ENCODE measurements at regions not wholly inside any gene's neighbourhood (a gene's known extent, or its start where the extent isn't known, plus 50 kb on each side); places are given as distances from the start of the nearest gene placed in this dataset.

GRCh38 chr6:37560737-37561103 lies 61.0 kb upstream of the CCDC167 start:
- no TSS peak for BruUV-seq (replicated peaks)
- intact Hi-C loops (cut with micrococcal nuclease) = no loop called here
- DNase-seq = no peak

GRCh38 chr6:37559501-37559900 lies 59.8 kb upstream of the CCDC167 start:
- no peak for ATAC-seq
- no peaks in the 10 kb centered on the region for H3K9me2 ChIP-seq (replicated peaks; ENCODE audit: low read length)
- no peak overlapping the region for H2AFZ ChIP-seq (ENCODE audit: low read length)
- no peak overlapping the region for H3K27ac ChIP-seq (ENCODE audit: low read length)
- no peaks in the 10 kb centered on the region for H3F3A ChIP-seq (ENCODE audit: low read length, unreplicated experiment)
- ChIA-PET POLR2A (ENCODE audit: unreplicated experiment) (no interaction called here), CTCF (no interaction called here)
- no peaks in the 10 kb centered on the region for H3K9me3 ChIP-seq (ENCODE audit: low read length)
- no peaks in the 10 kb centered on the region for H4K20me1 ChIP-seq (ENCODE audit: low read length)
- no peak overlapping the region for H3K4me2 ChIP-seq (ENCODE audit: low read length)
- H3K4me3 ChIP-seq (ENCODE audit: low read length) = no peak overlapping the region
- H3K9ac ChIP-seq (ENCODE audit: low read length) = no peak overlapping the region
- BruUV-seq (replicated peaks) = no TSS peak
- peaks cover 8% of the 10 kb centered on the region for H3K4me1 ChIP-seq (ENCODE audit: insufficient read depth, low read length)
- no peak for DNase-seq
- intact Hi-C loops (cut with micrococcal nuclease) = no loop called here
- H3K27me3 ChIP-seq (ENCODE audit: low read length) = no peaks in the 10 kb centered on the region
- no peak for TF ChIP-seq EZH2phosphoT487 (IDR thresholded peaks at IDR 0.05; ENCODE audit: borderline replicate concordance, low read length)
- no peak for TF ChIP-seq CTCF (conservative IDR thresholded peaks at IDR 0.05; ENCODE audit: low read depth, low read length)
- no peak for TF ChIP-seq EZH2 (IDR thresholded peaks at IDR 0.05; ENCODE audit: low read length, unreplicated experiment)
- no peaks in the 10 kb centered on the region for H3K79me2 ChIP-seq (ENCODE audit: low read length)
- H3K36me3 ChIP-seq (ENCODE audit: low read depth, low read length) = no peaks in the 10 kb centered on the region

More at GRCh38 chr6:37560737-37561103, 61.0 kb upstream of the CCDC167 start:
- Histone ChIP-seq H3K36me3 (ENCODE audit: low read depth, low read length) (no peaks in the 10 kb centered on the region), H3K4me1 (ENCODE audit: insufficient read depth, low read length) (no peaks in the 10 kb centered on the region), H3K9ac (ENCODE audit: low read length) (no peak overlapping the region), H3K9me2 (replicated peaks; ENCODE audit: low read length) (no peaks in the 10 kb centered on the region), H2AFZ (ENCODE audit: low read length) (no peak overlapping the region), H3K4me2 (ENCODE audit: low read length) (no peak overlapping the region), H4K20me1 (ENCODE audit: low read length) (no peaks in the 10 kb centered on the region), H3K9me3 (ENCODE audit: low read length) (no peaks in the 10 kb centered on the region), H3K27me3 (ENCODE audit: low read length) (no peaks in the 10 kb centered on the region), H3F3A (ENCODE audit: low read length, unreplicated experiment) (no peaks in the 10 kb centered on the region), H3K27ac (ENCODE audit: low read length) (no peak overlapping the region), H3K4me3 (ENCODE audit: low read length) (no peak overlapping the region), H3K79me2 (ENCODE audit: low read length) (no peaks in the 10 kb centered on the region)
- ChIA-PET CTCF (no interaction called here), POLR2A (ENCODE audit: unreplicated experiment) (no interaction called here)
- no peak for ATAC-seq
- TF ChIP-seq CTCF (conservative IDR thresholded peaks at IDR 0.05; ENCODE audit: low read depth, low read length) (no peak), EZH2phosphoT487 (IDR thresholded peaks at IDR 0.05; ENCODE audit: borderline replicate concordance, low read length) (no peak), EZH2 (IDR thresholded peaks at IDR 0.05; ENCODE audit: low read length, unreplicated experiment) (no peak)

- Histone ChIP-seq H3K4me1 (ENCODE audit: insufficient read depth, low read length) (peaks cover 13% of the 10 kb centered on the region), H2AFZ (ENCODE audit: low read length) (no peak overlapping the region), H3K27ac (ENCODE audit: low read length) (no peak overlapping the region), H4K20me1 (ENCODE audit: low read length) (no peaks in the 10 kb centered on the region), H3F3A (ENCODE audit: low read length, unreplicated experiment) (no peaks in the 10 kb centered on the region), H3K9me3 (ENCODE audit: low read length) (no peaks in the 10 kb centered on the region), H3K9ac (ENCODE audit: low read length) (no peak overlapping the region), H3K79me2 (ENCODE audit: low read length) (no peaks in the 10 kb centered on the region), H3K27me3 (ENCODE audit: low read length) (no peaks in the 10 kb centered on the region), H3K36me3 (ENCODE audit: low read depth, low read length) (no peaks in the 10 kb centered on the region), H3K9me2 (replicated peaks; ENCODE audit: low read length) (no peaks in the 10 kb centered on the region), H3K4me2 (ENCODE audit: low read length) (no peak overlapping the region), H3K4me3 (ENCODE audit: low read length) (no peak overlapping the region)
- intact Hi-C loops (cut with micrococcal nuclease) = no loop called here
- TF ChIP-seq EZH2phosphoT487 (IDR thresholded peaks at IDR 0.05; ENCODE audit: borderline replicate concordance, low read length) = no peak
- no peak for TF ChIP-seq EZH2 (IDR thresholded peaks at IDR 0.05; ENCODE audit: low read length, unreplicated experiment)
- TF ChIP-seq CTCF (conservative IDR thresholded peaks at IDR 0.05; ENCODE audit: low read depth, low read length) = no peak
- ATAC-seq (no peak), DNase-seq (no peak)
- no TSS peak for BruUV-seq (replicated peaks)
- CTCF ChIA-PET = no interaction called here
- POLR2A ChIA-PET (ENCODE audit: unreplicated experiment) = no interaction called here
These were observed 59.4 kb upstream of the CCDC167 start for GRCh38 chr6:37559050-37559449.
